GM12878 (cell line): ENCODE measurements at regions not wholly inside any gene's neighbourhood (a gene's known extent, or its start where the extent isn't known, plus 50 kb on each side); places are given as distances from the start of the nearest gene placed in this dataset.
"Not testable (repeated sequence)": the region's sequence is repeated elsewhere in the genome, so short reads cannot be mapped to it uniquely, and the experiment has no call there.

Source experiments
- ATAC-seq: fragments of 200-7000 bp; cut with Tn5 transposase; 3 replicates; pipeline ENCODE4 v1.9.1; 2020; ENCODE audit warnings: mild to moderate bottlenecking, moderate library complexity
- BruUV-seq: library from RNA; stranded (reverse); fragments of 400-500 nt; replicated peaks from 2 replicates; lab custom pipeline; 2021; lab: Mats Ljungman, UMichigan
- CTCF ChIA-PET: fragments of 300-600 bp; sonication (Branson Sonifier 250); formaldehyde crosslinking; extraction: SDS; loops from one replicate; lab custom pipeline; 2021; ENCODE audit warnings: inconsistent platforms; lab: Yijun Ruan, JAX
- POLR2A ChIA-PET: fragments of 350-600 bp; formaldehyde crosslinking; extraction: SDS; loops from one replicate; lab custom pipeline; 2021; ENCODE audit warnings: inconsistent platforms; lab: Charles Lee
- RAD21 ChIA-PET: fragments of 300-600 bp; sonication (Branson Sonifier 250); formaldehyde crosslinking; loops from one replicate; lab custom pipeline; 2023; ENCODE audit warnings: antibody characterized with exemption; ENCODE audit not compliant: unreplicated experiment; lab: Charles Lee
- SMC1A ChIA-PET: fragments of 300-600 bp; sonication (Branson Sonifier 250); formaldehyde crosslinking; loops from one replicate; lab custom pipeline; 2023; ENCODE audit not compliant: unreplicated experiment, uncharacterized antibody; lab: Charles Lee
- DNase-seq: peaks from one replicate; pipeline ENCODE4 v3.0.0-alpha.2; 2011; ENCODE audit warnings: low read depth, low spot score
- FAIRE-seq: peaks from 3 replicates; lab custom pipeline; 2011; peaks lifted over from hg19 to GRCh38; lab: Jason Lieb, UNC
- H2AFZ ChIP-seq: 2 replicates; pipeline ENCODE4 v1.6.0; 2011; ENCODE audit warnings: low read depth, low read length, control low read depth; ENCODE audit not compliant: control insufficient read depth
- H3K27ac ChIP-seq: 2 replicates; pipeline ENCODE4 v1.5.1; 2011; ENCODE audit warnings: control low read depth; ENCODE audit not compliant: control insufficient read depth, insufficient read depth
- H3K27me3 ChIP-seq, 2 experiments: replicated peaks in 1 of 2; 2 replicates each; pipeline versions ENCODE4 v1.6.0 to v1.6.1; 2011; ENCODE audit warnings: low read length in 1 of 2; ENCODE audit not compliant: control insufficient read depth in 2 of 2, insufficient read depth in 2 of 2
- H3K36me3 ChIP-seq, 2 experiments: 2 replicates each; pipeline ENCODE4 v1.5.1; 2011; ENCODE audit warnings: low read length in 1 of 2; ENCODE audit not compliant: control insufficient read depth in 2 of 2, insufficient read depth in 2 of 2
- H3K4me1 ChIP-seq: 2 replicates; pipeline ENCODE4 v1.6.1; 2011; ENCODE audit warnings: mild to moderate bottlenecking, low read length, moderate library complexity, mixed read lengths; ENCODE audit not compliant: control insufficient read depth, insufficient read depth
- H3K4me2 ChIP-seq: 2 replicates; pipeline ENCODE4 v1.6.0; 2011; ENCODE audit warnings: control low read depth; ENCODE audit not compliant: control insufficient read depth, insufficient read depth
- H3K4me3 ChIP-seq: fragments of 200-600 bp; sonication (generic); 2 replicates; pipeline ENCODE4 v1.5.1; 2016
- H3K79me2 ChIP-seq: 2 replicates; pipeline ENCODE4 v1.6.0; 2011; ENCODE audit warnings: low read length; ENCODE audit not compliant: control insufficient read depth, insufficient read depth
- H3K9ac ChIP-seq: 2 replicates; pipeline ENCODE4 v1.8.0; 2011; ENCODE audit warnings: low read length, control low read depth, mixed read lengths; ENCODE audit not compliant: control insufficient read depth, insufficient read depth
- H3K9me3 ChIP-seq: replicated peaks from 3 replicates; pipeline ENCODE4 v1.5.1; 2011; ENCODE audit warnings: mild to moderate bottlenecking, low read length; ENCODE audit not compliant: control insufficient read depth, insufficient read depth
- H4K20me1 ChIP-seq: 2 replicates; pipeline ENCODE4 v1.6.0; 2011; ENCODE audit not compliant: control insufficient read depth, insufficient read depth
- MTA2 ChIP-seq: fragments of 450-650 bp; IDR thresholded peaks from 2 replicates; pipeline ENCODE4 v1.6.1; 2016; ENCODE audit warnings: low read depth, mild to moderate bottlenecking, moderate library complexity
- STAT1 ChIP-seq: fragments of 450-650 bp; conservative IDR thresholded peaks from 2 replicates; pipeline ENCODE4 v1.6.1; 2014; ENCODE audit warnings: antibody characterized with exemption, mild to moderate bottlenecking
- WGBS: methylation state at CpG from one replicate; pipeline ENCODE4 v1.1.6; 2016; ENCODE audit warnings: low lambda C conversion rate; ENCODE audit not compliant: insufficient replicate concordance, insufficient coverage; ENCODE audit errors: missing lambda C conversion rate; 5-methylcytosine and 5-hydroxymethylcytosine counted together
- in situ Hi-C: fragments of 300-500 bp; cut with MboI; formaldehyde crosslinking; loops from 9 replicates; pipeline ENCODE4 v1.14.3; 2018; ENCODE audit warnings: mixed read lengths
- intact Hi-C: fragments of 100-400 bp; cut with micrococcal nuclease; formaldehyde crosslinking; loops from one replicate; pipeline ENCODE4 v1.14.2; 2022; ENCODE audit not compliant: unreplicated experiment

DNA sequence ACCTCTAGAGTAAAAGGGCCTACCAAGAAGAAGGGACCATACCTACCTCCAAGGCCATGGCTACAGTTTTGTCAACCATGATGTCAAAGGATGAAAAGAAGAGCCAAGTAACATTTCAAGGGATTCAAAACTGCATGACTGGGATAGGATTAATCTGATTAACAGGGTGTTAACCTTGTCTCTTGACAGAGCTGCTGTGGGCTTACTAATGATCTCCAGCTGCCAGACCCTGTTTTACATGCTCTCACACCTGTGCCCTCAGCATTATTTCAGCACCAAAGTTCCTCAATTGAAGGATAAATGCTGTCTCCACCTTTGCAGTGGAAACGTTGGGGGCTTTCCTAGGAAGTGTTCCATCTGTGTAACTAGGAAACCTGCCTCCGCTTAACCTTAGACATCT lies 78.3 kb downstream of the DMAC1 start:
- Histone ChIP-seq H2AFZ (no peak overlapping the region), H4K20me1 (no peaks in the 10 kb centered on the region), H3K36me3 (no peaks in the 10 kb centered on the region), H3K4me3 (no peak overlapping the region), H3K9me3 (no peaks in the 10 kb centered on the region), H3K79me2 (no peaks in the 10 kb centered on the region), H3K4me2 (no peak overlapping the region), H3K27me3 (no peaks in the 10 kb centered on the region), H3K4me1 (no peaks in the 10 kb centered on the region), H3K9ac (no peak overlapping the region), H3K27ac (no peak overlapping the region)
- SMC1A ChIA-PET: no interaction called here
- no TSS peak for BruUV-seq
- WGBS: 26% methylated on average over 2 of the region's 2 CpGs
- TF ChIP-seq STAT1: no peak
- no peak for TF ChIP-seq MTA2
- RAD21 ChIA-PET: no interaction called here
- FAIRE-seq: no peak
- no peak for ATAC-seq
- CTCF ChIA-PET: no interaction called here
- POLR2A ChIA-PET: no interaction called here
- no peak for DNase-seq
- in situ Hi-C loops (no loop called here), intact Hi-C loops (no loop called here)

- SMC1A ChIA-PET, FAIRE-seq, H4K20me1 ChIP-seq, CTCF ChIA-PET, H3K27ac ChIP-seq, ATAC-seq, H3K9me3 ChIP-seq, H2AFZ ChIP-seq, H3K9ac ChIP-seq, H3K27me3 ChIP-seq, H3K4me3 ChIP-seq, H3K4me1 ChIP-seq, H3K4me2 ChIP-seq, H3K36me3 ChIP-seq, intact Hi-C loops, BruUV-seq, DNase-seq, H3K79me2 ChIP-seq, RAD21 ChIA-PET, in situ Hi-C loops: not testable (repeated sequence)
- 35% methylated on average over 8 of the region's 8 CpGs for WGBS
- POLR2A ChIA-PET: interaction anchor here (0.6 kb wide), 1 partner anchor 176 kb away, joined by 3 read pairs; no protein-coding TSS in a partner anchor
Observed at GRCh38 chr9:7713088-7713487, 86.5 kb downstream of the DMAC1 start.
